IMR-90 (cell line): ENCODE measurements at regions not wholly inside any gene's neighbourhood (a gene's known extent, or its start where the extent isn't known, plus 50 kb on each side); places are given as distances from the start of the nearest gene placed in this dataset.

Experiments
- BHLHE40 ChIP-seq: fragments of 150-350 bp; IDR thresholded peaks from 2 replicates; pipeline ENCODE4 v1.6.1; 2016; ENCODE audit warnings: mild to moderate bottlenecking, low read depth, low read length
- CEBPB ChIP-seq: IDR thresholded peaks from 2 replicates; pipeline ENCODE4 v1.6.1; 2012; ENCODE audit warnings: low read depth, low read length, improper control_type of control experiment
- CHD1 ChIP-seq: IDR thresholded peaks from 2 replicates; pipeline ENCODE4 v1.6.1; 2012; ENCODE audit warnings: low read depth, low read length, improper control_type of control experiment
- MAFK ChIP-seq: IDR thresholded peaks from 2 replicates; pipeline ENCODE4 v1.6.1; 2012; ENCODE audit warnings: low read depth, low read length, improper control_type of control experiment
- POLR2A ChIP-seq: IDR thresholded peaks from 2 replicates; pipeline ENCODE4 v1.6.1; 2012; ENCODE audit warnings: mild to moderate bottlenecking, low read depth, low read length
- RAD21 ChIP-seq: IDR thresholded peaks from 2 replicates; pipeline ENCODE4 v1.6.1; 2012; ENCODE audit warnings: low read length, improper control_type of control experiment
- RCOR1 ChIP-seq: IDR thresholded peaks from 2 replicates; pipeline ENCODE4 v1.6.1; 2012; ENCODE audit warnings: mild to moderate bottlenecking, low read length, improper control_type of control experiment; ENCODE audit not compliant: insufficient replicate concordance
- RFX5 ChIP-seq: IDR thresholded peaks from 2 replicates; pipeline ENCODE4 v1.8.0; 2012; ENCODE audit warnings: low read depth, mild to moderate bottlenecking, low read length, moderate library complexity
- SMC3 ChIP-seq: fragments of 150-350 bp; IDR thresholded peaks from 2 replicates; pipeline ENCODE4 v1.6.1; 2016; ENCODE audit warnings: low read depth, mild to moderate bottlenecking, antibody characterized with exemption, low read length, moderate library complexity
- TF ChIP-seq, protein P1 (sequence below): conservative IDR thresholded peaks from 2 replicates; pipeline ENCODE4 v1.5.1; 2012; ENCODE audit warnings: mild to moderate bottlenecking, low read depth, low read length, improper control_type of control experiment

DNA sequence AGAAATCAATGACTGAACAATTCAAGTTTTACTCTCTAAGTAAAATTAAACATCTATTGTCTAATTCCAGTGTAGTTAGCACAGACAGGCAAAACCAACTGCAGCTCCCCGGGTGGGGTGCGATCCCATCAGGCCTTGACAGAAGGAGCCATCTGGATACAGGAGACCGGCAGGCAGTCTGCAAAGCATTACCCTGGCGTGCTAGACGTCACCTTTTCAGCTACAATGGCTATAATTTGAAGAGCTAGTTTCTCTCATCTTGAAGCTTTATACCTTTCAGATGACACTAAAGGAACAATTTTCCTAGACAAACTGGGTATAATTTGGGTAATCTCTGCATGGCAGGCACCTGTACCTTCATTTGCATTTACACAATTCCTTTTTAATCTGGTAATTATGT lies 761.5 kb upstream of the SOX11 start:
- TF ChIP-seq, protein P1, sequence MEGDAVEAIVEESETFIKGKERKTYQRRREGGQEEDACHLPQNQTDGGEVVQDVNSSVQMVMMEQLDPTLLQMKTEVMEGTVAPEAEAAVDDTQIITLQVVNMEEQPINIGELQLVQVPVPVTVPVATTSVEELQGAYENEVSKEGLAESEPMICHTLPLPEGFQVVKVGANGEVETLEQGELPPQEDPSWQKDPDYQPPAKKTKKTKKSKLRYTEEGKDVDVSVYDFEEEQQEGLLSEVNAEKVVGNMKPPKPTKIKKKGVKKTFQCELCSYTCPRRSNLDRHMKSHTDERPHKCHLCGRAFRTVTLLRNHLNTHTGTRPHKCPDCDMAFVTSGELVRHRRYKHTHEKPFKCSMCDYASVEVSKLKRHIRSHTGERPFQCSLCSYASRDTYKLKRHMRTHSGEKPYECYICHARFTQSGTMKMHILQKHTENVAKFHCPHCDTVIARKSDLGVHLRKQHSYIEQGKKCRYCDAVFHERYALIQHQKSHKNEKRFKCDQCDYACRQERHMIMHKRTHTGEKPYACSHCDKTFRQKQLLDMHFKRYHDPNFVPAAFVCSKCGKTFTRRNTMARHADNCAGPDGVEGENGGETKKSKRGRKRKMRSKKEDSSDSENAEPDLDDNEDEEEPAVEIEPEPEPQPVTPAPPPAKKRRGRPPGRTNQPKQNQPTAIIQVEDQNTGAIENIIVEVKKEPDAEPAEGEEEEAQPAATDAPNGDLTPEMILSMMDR, result no peak
- TF ChIP-seq RFX5 (no peak), RCOR1 (no peak), POLR2A (no peak), CHD1 (no peak), RAD21 (no peak), BHLHE40 (no peak), SMC3 (no peak), CEBPB (no peak), MAFK (no peak)
